H9 (cell line): ENCODE measurements at regions not wholly inside any gene's neighbourhood (a gene's known extent, or its start where the extent isn't known, plus 50 kb on each side); places are given as distances from the start of the nearest gene placed in this dataset.
A peak's percentile ranks its signal among the peaks of the same experiment; 100 is the strongest.

Experiments
- DNase-seq: peaks from one replicate; pipeline ENCODE4 v3.0.0-alpha.2; 2017
- H2AFZ ChIP-seq: one replicate; pipeline ENCODE4 v1.6.1; 2013; ENCODE audit warnings: mild to moderate bottlenecking, low read length, control low read depth, moderate library complexity
- H2AK5ac ChIP-seq: 2 replicates; pipeline ENCODE4 v1.6.1; 2013; ENCODE audit warnings: low read length, control low read depth, mixed read lengths; ENCODE audit not compliant: insufficient read length
- H2BK120ac ChIP-seq: one replicate; pipeline ENCODE4 v1.6.1; 2013; ENCODE audit warnings: low read depth, mild to moderate bottlenecking, low read length, control low read depth, inconsistent platforms; ENCODE audit not compliant: poor library complexity, severe bottlenecking
- H2BK12ac ChIP-seq: 2 replicates; pipeline ENCODE4 v1.6.1; 2013; ENCODE audit warnings: low read length, control low read depth, mixed read lengths, low read depth; ENCODE audit not compliant: insufficient read length
- H2BK15ac ChIP-seq: 2 replicates; pipeline ENCODE4 v1.6.1; 2013; ENCODE audit warnings: low read depth, low read length, control low read depth
- H2BK20ac ChIP-seq: one replicate; pipeline ENCODE4 v1.6.1; 2013; ENCODE audit warnings: low read depth, mild to moderate bottlenecking, low read length, control low read depth, inconsistent platforms; ENCODE audit not compliant: poor library complexity, severe bottlenecking
- H2BK5ac ChIP-seq: 2 replicates; pipeline ENCODE4 v1.6.1; 2013; ENCODE audit warnings: low read length, control low read depth, mixed read lengths; ENCODE audit not compliant: insufficient read length
- H3K14ac ChIP-seq: 2 replicates; pipeline ENCODE4 v1.6.1; 2013; ENCODE audit warnings: low read length, control low read depth; ENCODE audit not compliant: insufficient read depth
- H3K18ac ChIP-seq: 2 replicates; pipeline ENCODE4 v1.6.1; 2013; ENCODE audit warnings: low read depth, mild to moderate bottlenecking, mixed read lengths, low read length, control low read depth; ENCODE audit not compliant: insufficient read length
- H3K23ac ChIP-seq: 2 replicates; pipeline ENCODE4 v1.6.1; 2013; ENCODE audit warnings: low read length, control low read depth, mixed read lengths, low read depth; ENCODE audit not compliant: insufficient read length
- H3K23me2 ChIP-seq: 2 replicates; pipeline ENCODE4 v1.6.1; 2013; ENCODE audit warnings: low read depth, mild to moderate bottlenecking, mixed read lengths, low read length, control low read depth; ENCODE audit not compliant: insufficient read length, poor library complexity, severe bottlenecking
- H3K27ac ChIP-seq: 2 replicates; pipeline ENCODE4 v1.5.1; 2013; ENCODE audit warnings: low read length, control low read depth, mixed read lengths, low read depth; ENCODE audit not compliant: insufficient read length
- H3K27me3 ChIP-seq: 2 replicates; pipeline ENCODE4 v1.6.1; 2013; ENCODE audit warnings: low read length, control low read depth, inconsistent platforms; ENCODE audit not compliant: insufficient read depth
- H3K4ac ChIP-seq: 2 replicates; pipeline ENCODE4 v1.6.1; 2013; ENCODE audit warnings: low read depth, mild to moderate bottlenecking, control low read depth, inconsistent platforms, low read length, moderate library complexity
- H3K4me1 ChIP-seq: 2 replicates; pipeline ENCODE4 v1.6.1; 2013; ENCODE audit warnings: low read length, control low read depth, inconsistent platforms; ENCODE audit not compliant: insufficient read depth
- H3K4me2 ChIP-seq: 2 replicates; pipeline ENCODE4 v1.6.1; 2013; ENCODE audit warnings: low read length, control low read depth, mixed read lengths; ENCODE audit not compliant: insufficient read length, insufficient read depth
- H3K56ac ChIP-seq: 2 replicates; pipeline ENCODE4 v1.6.1; 2013; ENCODE audit warnings: low read depth, mild to moderate bottlenecking, mixed read lengths, low read length, control low read depth; ENCODE audit not compliant: insufficient read length
- H3K79me1 ChIP-seq: 2 replicates; pipeline ENCODE4 v1.6.1; 2013; ENCODE audit warnings: low read depth, mild to moderate bottlenecking, moderate library complexity, low read length, control low read depth, inconsistent platforms; ENCODE audit not compliant: insufficient read depth, poor library complexity, severe bottlenecking
- H3K79me2 ChIP-seq: 2 replicates; pipeline ENCODE4 v1.6.1; 2013; ENCODE audit warnings: low read length, control low read depth, inconsistent platforms; ENCODE audit not compliant: insufficient read depth
- H3K9ac ChIP-seq: 2 replicates; pipeline ENCODE4 v1.6.1; 2013; ENCODE audit warnings: low read length, control low read depth, mixed read lengths; ENCODE audit not compliant: insufficient read length; ENCODE audit errors: extremely low read depth
- H3K9me3 ChIP-seq: one replicate; pipeline ENCODE4 v1.6.1; 2013; ENCODE audit warnings: low read depth, low read length, inconsistent platforms; ENCODE audit not compliant: control insufficient read depth
- H3T11ph ChIP-seq: one replicate; pipeline ENCODE4 v1.6.1; 2013; ENCODE audit warnings: mild to moderate bottlenecking, low read length, control low read depth, inconsistent platforms
- H4K20me1 ChIP-seq: one replicate; pipeline ENCODE4 v1.6.1; 2013; ENCODE audit not compliant: control insufficient read depth, insufficient read length, insufficient read depth
- H4K5ac ChIP-seq: 2 replicates; pipeline ENCODE4 v1.6.1; 2013; ENCODE audit warnings: low read depth, mild to moderate bottlenecking, mixed read lengths, low read length, control low read depth; ENCODE audit not compliant: insufficient read length
- H4K8ac ChIP-seq: replicated peaks from 2 replicates; pipeline ENCODE4 v1.6.1; 2013; ENCODE audit warnings: low read length, control low read depth, mixed read lengths, low read depth; ENCODE audit not compliant: insufficient read length
- H4K91ac ChIP-seq: 2 replicates; pipeline ENCODE4 v1.6.1; 2013; ENCODE audit warnings: low read depth, mild to moderate bottlenecking, moderate library complexity, mixed read lengths, low read length, control low read depth; ENCODE audit not compliant: insufficient read length
- H3K27ac Mint-ChIP-seq, 3 experiments: 2 replicates in 2 of 3; 3 replicates in 1 of 3; pipeline ENCODE4 v1.8.0; 2020 to 2021; ENCODE audit warnings: mixed read lengths in 3 of 3, mild to moderate bottlenecking in 1 of 3, moderate library complexity in 1 of 3
- H3K27me3 Mint-ChIP-seq: 2 replicates; pipeline ENCODE4 v1.8.0; 2021; ENCODE audit warnings: low read depth, mild to moderate bottlenecking, moderate library complexity, mixed read lengths
- H3K36me3 Mint-ChIP-seq, 3 experiments: 2 replicates in 2 of 3; 3 replicates in 1 of 3; pipeline ENCODE4 v1.8.0; 2020 to 2021; ENCODE audit warnings: low read depth in 3 of 3, mixed read lengths in 3 of 3; ENCODE audit not compliant: insufficient read depth in 1 of 3
- H3K4me1 Mint-ChIP-seq, 2 experiments: 2 replicates each; pipeline ENCODE4 v1.8.0; 2020; ENCODE audit warnings: mixed read lengths in 2 of 2
- H3K4me3 Mint-ChIP-seq, 2 experiments: 2 replicates in 1 of 2; 3 replicates in 1 of 2; pipeline ENCODE4 v1.8.0; 2020 to 2021; ENCODE audit warnings: mild to moderate bottlenecking in 2 of 2, mixed read lengths in 2 of 2, moderate library complexity in 1 of 2
- H3K9me3 Mint-ChIP-seq, 2 experiments: 2 replicates in 1 of 2; 3 replicates in 1 of 2; pipeline ENCODE4 v1.8.0; 2020; ENCODE audit warnings: mild to moderate bottlenecking in 2 of 2, mixed read lengths in 2 of 2, moderate library complexity in 1 of 2
- CTCF ChIP-seq: fragments of 200-600 bp; sonication (generic); conservative IDR thresholded peaks from 3 replicates; pipeline ENCODE4 v1.8.0; 2021; ENCODE audit warnings: antibody characterized with exemption, mild to moderate bottlenecking
- WGBS: extraction: QIAGEN DNeasy Blood & Tissue Kit; methylation state at CpG from one replicate; pipeline ENCODE4 v1.1.7; 2013; ENCODE audit warnings: missing lambda C conversion rate, low lambda C conversion rate, mixed read lengths; ENCODE audit not compliant: insufficient read length; ENCODE audit errors: extremely low coverage; 5-methylcytosine and 5-hydroxymethylcytosine counted together

- no peak overlapping the region for H3K27ac ChIP-seq
These were observed 63.0 kb downstream of the EXOSC2 start for GRCh38 chr9:130756455-130757152.

More at GRCh38 chr9:130756455-130757152, 63.0 kb downstream of the EXOSC2 start:
- H3K4me1 Mint-ChIP-seq: peaks cover 24% of the 10 kb centered on the region in 2 experiments
- no peak overlapping the region for H2BK5ac ChIP-seq
- H2BK20ac ChIP-seq: no peak overlapping the region
- H2BK15ac ChIP-seq: 0 out of 2 replicates have a peak overlapping the region, but pooled peaks have one; percentile 84
- H2BK120ac ChIP-seq: no peak overlapping the region
- DNase-seq: peak; percentile 22
- H2AK5ac ChIP-seq: no peak overlapping the region
- no peaks in the 10 kb centered on the region for H3K79me1 ChIP-seq
- no peak overlapping the region for H3K23ac ChIP-seq
- no peak overlapping the region for H2BK12ac ChIP-seq
- H4K8ac ChIP-seq: no peak overlapping the region
- no peaks in the 10 kb centered on the region for H4K20me1 ChIP-seq
- no peak overlapping the region for H2AFZ ChIP-seq
- no peak for TF ChIP-seq CTCF
- peak overlapping the region in 1 of 3 experiments; percentile 80; a peak in 2 of 7 replicates for H3K27ac Mint-ChIP-seq
- H3K4me3 Mint-ChIP-seq: peak overlapping the region in 1 of 2 experiments; percentile 6; a peak in 1 of 5 replicates
- H3K9me3 Mint-ChIP-seq: no peaks in the 10 kb centered on the region; a peak in 1 of 5 replicates
- no peaks in the 10 kb centered on the region for H3K9me3 ChIP-seq
- H3K9ac ChIP-seq: peak overlapping the region; percentile 7
- H3K56ac ChIP-seq: no peak overlapping the region
- no peak overlapping the region for H3K4ac ChIP-seq
- H3K4me1 ChIP-seq: no peaks in the 10 kb centered on the region; the same call in 1 of the 2 replicates
- H3K27me3 ChIP-seq: no peaks in the 10 kb centered on the region
- no peaks in the 10 kb centered on the region for H3K23me2 ChIP-seq
- no peak overlapping the region for H4K91ac ChIP-seq
- H3T11ph ChIP-seq: no peak overlapping the region
- H4K5ac ChIP-seq: no peak overlapping the region
- no CpG with 5 or more reads among the region's 7 CpGs for WGBS
- no peak overlapping the region for H3K14ac ChIP-seq
- no peaks in the 10 kb centered on the region; a peak in 1 of 7 replicates for H3K36me3 Mint-ChIP-seq
- no peak overlapping the region for H3K4me2 ChIP-seq
- H3K27me3 Mint-ChIP-seq: no peaks in the 10 kb centered on the region
- H3K18ac ChIP-seq: no peak overlapping the region
- H3K79me2 ChIP-seq: no peaks in the 10 kb centered on the region
